HG03571 (cell line): ENCODE measurements at regions not wholly inside any gene's neighbourhood (a gene's known extent, or its start where the extent isn't known, plus 50 kb on each side); places are given as distances from the start of the nearest gene placed in this dataset.
"Not testable (repeated sequence)": the region's sequence is repeated elsewhere in the genome, so short reads cannot be mapped to it uniquely, and the experiment has no call there.

Experiments
- ATAC-seq: cut with Tn5 transposase; IDR thresholded peaks from one replicate; pipeline ENCODE4 v1.9.1; 2021; ENCODE audit not compliant: unreplicated experiment

GRCh38 chr10:2812631-2813030, 254.7 kb upstream of the PFKP start:
- no peak for ATAC-seq

- ATAC-seq: no peak
These were observed 267.2 kb upstream of the PFKP start for GRCh38 chr10:2800178-2800577.

GRCh38 chr10:2798336-2799022, 268.9 kb upstream of the PFKP start:
- ATAC-seq: no peak

GRCh38 chr10:2791774-2792443, 275.4 kb upstream of the PFKP start:
- ATAC-seq: peak; percentile 80

- ATAC-seq: no peak
These were observed 276.8 kb upstream of the PFKP start for GRCh38 chr10:2790396-2791188.

GRCh38 chr10:2786251-2786650, 281.1 kb upstream of the PFKP start:
- ATAC-seq: no peak

GRCh38 chr10:2784766-2785165, 282.6 kb upstream of the PFKP start:
- ATAC-seq: no peak

GRCh38 chr10:2782950-2783349, 284.4 kb upstream of the PFKP start:
- no peak for ATAC-seq

GRCh38 chr10:2782265-2782664, 285.1 kb upstream of the PFKP start:
- no peak for ATAC-seq

- no peak for ATAC-seq
These were observed 289.5 kb upstream of the PFKP start for GRCh38 chr10:2777666-2778355.

GRCh38 chr10:2772816-2773631, 294.3 kb upstream of the PFKP start:
- no peak for ATAC-seq

- ATAC-seq: no peak
These were observed 295.2 kb upstream of the PFKP start for GRCh38 chr10:2772135-2772534.

- not testable (repeated sequence) for ATAC-seq
These were observed 300.1 kb upstream of the PFKP start for GRCh38 chr10:2767293-2767692.

GRCh38 chr10:2761971-2762370, 305.4 kb upstream of the PFKP start:
- no peak for ATAC-seq

GRCh38 chr10:2761311-2761710, 306.0 kb upstream of the PFKP start:
- no peak for ATAC-seq

- ATAC-seq: no peak
These were observed 306.6 kb upstream of the PFKP start for GRCh38 chr10:2760736-2761135.

GRCh38 chr10:2759233-2759632, 308.1 kb upstream of the PFKP start:
- ATAC-seq: no peak

GRCh38 chr10:2754943-2755342, 312.4 kb upstream of the PFKP start:
- ATAC-seq: no peak

GRCh38 chr10:2748287-2748686, 319.1 kb upstream of the PFKP start:
- ATAC-seq: no peak

GRCh38 chr10:2746638-2747037, 320.7 kb upstream of the PFKP start:
- no peak for ATAC-seq

GRCh38 chr10:2745666-2746065, 321.7 kb upstream of the PFKP start:
- ATAC-seq: no peak
